ENCODE measurements at regions not wholly inside any gene's neighbourhood (a gene's known extent, or its start where the extent isn't known, plus 50 kb on each side); places are given as distances from the start of the nearest gene placed in this dataset.

- TF ChIP-seq, protein P1, sequence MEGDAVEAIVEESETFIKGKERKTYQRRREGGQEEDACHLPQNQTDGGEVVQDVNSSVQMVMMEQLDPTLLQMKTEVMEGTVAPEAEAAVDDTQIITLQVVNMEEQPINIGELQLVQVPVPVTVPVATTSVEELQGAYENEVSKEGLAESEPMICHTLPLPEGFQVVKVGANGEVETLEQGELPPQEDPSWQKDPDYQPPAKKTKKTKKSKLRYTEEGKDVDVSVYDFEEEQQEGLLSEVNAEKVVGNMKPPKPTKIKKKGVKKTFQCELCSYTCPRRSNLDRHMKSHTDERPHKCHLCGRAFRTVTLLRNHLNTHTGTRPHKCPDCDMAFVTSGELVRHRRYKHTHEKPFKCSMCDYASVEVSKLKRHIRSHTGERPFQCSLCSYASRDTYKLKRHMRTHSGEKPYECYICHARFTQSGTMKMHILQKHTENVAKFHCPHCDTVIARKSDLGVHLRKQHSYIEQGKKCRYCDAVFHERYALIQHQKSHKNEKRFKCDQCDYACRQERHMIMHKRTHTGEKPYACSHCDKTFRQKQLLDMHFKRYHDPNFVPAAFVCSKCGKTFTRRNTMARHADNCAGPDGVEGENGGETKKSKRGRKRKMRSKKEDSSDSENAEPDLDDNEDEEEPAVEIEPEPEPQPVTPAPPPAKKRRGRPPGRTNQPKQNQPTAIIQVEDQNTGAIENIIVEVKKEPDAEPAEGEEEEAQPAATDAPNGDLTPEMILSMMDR (IDR thresholded peaks at IDR 0.05 in 4 of 5, conservative IDR thresholded peaks at IDR 0.05 in 1 of 5): no peak
- no peak for TF ChIP-seq POLR2A (IDR thresholded peaks at IDR 0.05)
These were observed 383.4 kb upstream of the GBE1 start for GRCh38 chr3:82144811-82145210.
